ENCODE measurements at regions not wholly inside any gene's neighbourhood (a gene's known extent, or its start where the extent isn't known, plus 50 kb on each side); places are given as distances from the start of the nearest gene placed in this dataset.

- TF ChIP-seq CBFB (CRISPR knock-in tag; IDR thresholded peaks at IDR 0.05), result no peak
- no peak for TF ChIP-seq TCFL5 (CRISPR knock-in tag; conservative IDR thresholded peaks at IDR 0.05)
These were observed 309.3 kb upstream of the UBE2E2 start for GRCh38 chr3:22893644-22894325.
